HG03520 (cell line): ENCODE measurements at regions not wholly inside any gene's neighbourhood (a gene's known extent, or its start where the extent isn't known, plus 50 kb on each side); places are given as distances from the start of the nearest gene placed in this dataset.

Source experiments
- ATAC-seq: cut with Tn5 transposase; IDR thresholded peaks from one replicate; pipeline ENCODE4 v1.9.1; 2021; ENCODE audit warnings: mild to moderate bottlenecking, moderate library complexity; ENCODE audit not compliant: unreplicated experiment

DNA sequence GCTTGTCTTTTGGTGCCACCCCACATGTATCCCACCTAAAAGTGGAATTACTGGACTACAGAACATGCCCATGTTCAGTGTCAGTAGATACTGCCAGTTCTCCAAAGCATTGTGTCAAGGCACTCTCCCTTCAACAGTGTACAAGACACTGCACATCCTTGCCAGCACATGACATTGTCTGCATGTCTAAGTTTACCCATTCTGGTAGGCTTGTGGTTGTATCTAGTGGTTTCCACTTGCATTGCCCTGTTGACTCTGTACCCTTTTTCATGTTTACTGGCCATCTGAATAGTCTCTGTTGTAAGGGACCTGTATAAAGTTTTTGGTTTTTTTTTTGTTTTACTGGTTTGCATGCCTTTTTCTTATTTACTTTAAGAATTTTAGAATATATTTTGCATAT is 222.4 kb upstream of the CNR1 start:
- no peak for ATAC-seq

DNA sequence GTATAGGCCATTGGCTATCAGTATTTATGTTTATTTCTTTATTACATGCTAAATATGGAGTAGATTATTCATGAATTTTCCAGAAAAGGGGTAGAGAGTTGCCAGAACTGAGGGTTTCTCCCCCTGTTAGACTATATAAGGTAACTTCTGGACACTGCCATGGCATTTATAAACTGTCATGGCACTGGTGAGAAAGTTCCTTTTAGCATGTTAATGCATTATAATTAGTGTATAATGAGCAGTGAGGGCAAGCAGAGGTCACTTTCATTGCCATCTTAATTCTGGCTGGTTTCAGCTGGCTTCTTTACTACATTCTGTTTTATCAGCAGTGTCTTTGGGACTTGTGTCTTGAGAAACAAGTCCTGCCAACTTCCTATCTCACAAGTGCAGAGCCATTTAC is 220.0 kb upstream of the CNR1 start:
- ATAC-seq: no peak

DNA sequence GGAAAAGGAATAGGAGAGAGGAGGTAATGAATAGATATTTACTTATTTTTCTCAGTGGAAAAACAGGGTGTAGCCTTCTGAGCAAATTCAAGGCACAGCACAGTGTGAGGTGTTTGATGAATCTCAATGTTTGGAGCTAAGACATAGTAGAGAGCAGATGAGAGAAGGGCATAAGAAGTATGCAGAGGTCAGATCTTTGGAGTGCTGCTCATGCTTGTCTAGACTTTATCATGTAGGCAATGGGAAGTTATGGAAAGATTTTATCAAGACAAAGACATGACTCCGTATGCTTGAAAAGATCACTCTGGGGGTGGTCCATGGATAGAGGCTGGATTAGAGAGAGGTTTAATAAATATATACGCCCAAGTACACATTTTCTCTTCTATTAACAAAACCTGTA is 217.0 kb upstream of the CNR1 start:
- no peak for ATAC-seq

DNA sequence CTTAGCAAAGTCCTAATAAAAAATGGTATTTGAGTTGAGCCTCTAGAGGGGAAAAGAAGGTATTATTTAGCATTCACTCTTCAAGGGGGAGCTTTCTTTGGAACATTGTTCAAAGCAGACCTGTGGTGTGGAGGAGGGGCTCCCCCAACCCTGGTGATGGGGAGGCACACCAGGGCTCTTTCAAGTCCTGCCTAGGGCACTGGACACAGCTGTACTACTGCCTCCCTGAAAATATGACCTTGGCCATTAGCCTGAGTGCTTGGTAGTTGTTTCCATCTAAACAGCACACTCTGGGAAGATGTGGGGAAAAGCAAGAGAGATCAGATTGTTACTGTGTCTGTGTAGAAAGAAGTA is 215.1 kb upstream of the CNR1 start:
- no peak for ATAC-seq

DNA sequence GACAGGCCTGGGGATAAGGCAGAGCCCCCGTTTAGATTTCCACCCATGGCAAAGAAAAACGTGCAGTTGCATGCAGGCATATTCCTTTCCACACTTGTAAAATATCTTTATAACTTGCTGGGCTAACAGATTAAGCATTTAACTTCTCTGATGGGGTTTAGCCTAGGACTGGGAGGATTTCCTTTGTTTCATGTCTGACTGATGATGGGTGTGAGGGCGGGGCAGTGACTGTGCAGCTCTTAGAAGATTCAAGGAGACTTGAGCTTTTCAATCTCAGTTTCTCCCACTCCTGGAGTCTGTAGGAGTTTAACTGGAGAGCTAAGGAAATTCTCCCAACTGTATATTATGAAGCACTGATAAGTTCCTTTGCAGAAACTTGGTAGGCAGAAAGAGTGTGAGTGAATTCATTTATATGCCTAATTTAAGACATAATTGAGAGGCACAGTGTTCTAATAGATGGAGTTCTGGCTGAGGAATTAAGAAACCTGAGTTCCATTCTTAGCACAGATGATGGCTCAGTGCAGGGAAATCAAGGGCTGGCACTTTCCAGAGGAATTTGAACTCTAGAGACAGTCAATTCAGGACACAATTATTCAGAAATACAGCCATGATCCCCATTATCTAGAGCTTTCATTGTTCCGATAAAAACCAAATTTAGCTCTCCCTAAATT is 214.6 kb upstream of the CNR1 start:
- no peak for ATAC-seq

DNA sequence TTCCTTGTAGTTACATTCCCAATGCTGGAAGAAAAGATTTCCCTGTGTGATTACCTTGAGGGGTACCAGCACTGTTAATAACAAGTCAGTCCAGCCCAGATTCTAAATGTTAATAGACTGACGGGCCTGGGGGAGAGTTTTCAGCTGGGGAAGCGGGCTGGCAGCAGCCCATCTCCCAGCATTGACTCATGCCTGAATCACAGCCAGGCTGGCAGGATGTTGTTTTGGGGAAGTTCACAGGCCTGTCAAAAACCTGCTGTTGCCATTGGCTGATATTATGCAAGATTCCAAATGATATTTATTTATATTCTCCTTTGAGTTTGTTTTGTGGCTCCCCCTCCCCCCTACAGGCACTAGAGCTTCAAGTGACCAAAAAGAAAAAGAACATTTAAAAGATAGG is 213.9 kb upstream of the CNR1 start:
- no peak for ATAC-seq

DNA sequence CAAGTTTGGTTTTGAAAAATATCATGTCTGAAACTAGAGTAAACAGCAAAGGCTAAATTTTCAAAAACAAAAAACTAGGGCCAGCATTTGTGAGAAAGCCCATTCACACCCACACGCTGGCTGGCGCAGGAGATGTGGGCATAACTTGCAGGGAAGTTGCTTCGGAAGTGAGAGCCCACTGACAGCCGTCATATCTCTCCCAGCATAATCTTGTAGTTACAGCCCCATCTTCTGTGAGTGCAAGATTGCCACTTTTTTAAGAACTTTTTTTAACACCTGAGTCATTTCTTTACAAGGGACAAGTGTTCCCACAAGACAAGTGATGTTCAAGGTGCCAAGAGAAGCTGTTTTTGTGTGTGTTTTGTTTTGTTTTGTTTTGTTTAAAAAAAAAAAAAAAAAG is 212.5 kb upstream of the CNR1 start:
- no peak for ATAC-seq

DNA sequence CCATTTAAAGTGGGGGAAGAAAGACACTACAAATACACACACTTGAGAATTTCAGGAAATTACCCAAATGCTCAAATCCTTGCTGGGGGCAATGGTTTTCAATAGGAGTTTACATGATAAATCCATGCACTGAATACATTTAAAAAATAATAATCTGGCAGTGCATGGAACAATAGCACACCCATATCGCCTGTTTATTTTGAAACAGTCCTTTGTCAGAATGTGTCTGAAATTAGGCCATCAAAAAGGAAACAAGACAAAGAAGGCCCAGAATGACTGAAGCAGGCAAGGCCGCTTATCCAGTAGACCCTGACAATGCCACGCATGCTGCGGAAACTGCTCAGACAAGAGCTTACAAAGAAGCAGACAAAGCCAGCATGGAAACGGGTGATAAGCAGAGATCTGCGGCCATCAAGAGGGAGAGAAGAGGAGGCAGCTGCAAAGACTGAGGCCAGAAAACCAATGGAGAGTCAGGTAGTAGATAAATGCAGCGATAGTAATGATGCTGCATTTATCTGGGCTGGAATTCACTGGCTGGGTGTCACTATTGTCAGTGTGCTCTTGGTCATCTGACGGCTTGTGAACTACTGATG is 211.9 kb upstream of the CNR1 start:
- ATAC-seq: no peak

DNA sequence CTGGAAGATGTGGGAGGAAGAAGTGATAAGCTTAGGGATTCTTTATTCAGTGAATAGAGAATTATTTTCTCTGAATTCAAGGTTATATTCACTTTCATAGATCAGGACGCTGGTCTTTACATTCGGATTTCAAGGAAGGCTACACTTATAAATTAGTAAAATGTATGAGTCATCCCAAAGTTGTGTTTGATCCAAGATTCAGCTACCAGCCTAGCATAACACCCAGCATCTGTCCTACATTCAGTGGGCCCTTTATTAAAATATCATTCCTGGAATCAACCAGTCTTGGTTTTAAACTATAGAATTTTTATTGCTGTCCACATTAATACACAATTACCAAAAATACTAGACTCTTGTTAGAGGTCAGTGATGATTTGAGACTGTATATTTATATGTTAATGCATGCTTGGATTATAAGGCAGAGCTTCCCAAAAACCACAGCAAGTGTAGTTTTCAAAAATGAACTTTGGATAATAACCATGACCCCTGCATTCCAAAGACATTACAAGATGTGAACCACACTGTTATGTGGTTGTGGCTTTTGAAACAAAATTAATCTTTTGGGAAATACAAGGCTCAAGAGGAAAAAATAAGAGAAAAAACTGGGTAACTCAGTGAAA is 210.7 kb upstream of the CNR1 start:
- no peak for ATAC-seq

DNA sequence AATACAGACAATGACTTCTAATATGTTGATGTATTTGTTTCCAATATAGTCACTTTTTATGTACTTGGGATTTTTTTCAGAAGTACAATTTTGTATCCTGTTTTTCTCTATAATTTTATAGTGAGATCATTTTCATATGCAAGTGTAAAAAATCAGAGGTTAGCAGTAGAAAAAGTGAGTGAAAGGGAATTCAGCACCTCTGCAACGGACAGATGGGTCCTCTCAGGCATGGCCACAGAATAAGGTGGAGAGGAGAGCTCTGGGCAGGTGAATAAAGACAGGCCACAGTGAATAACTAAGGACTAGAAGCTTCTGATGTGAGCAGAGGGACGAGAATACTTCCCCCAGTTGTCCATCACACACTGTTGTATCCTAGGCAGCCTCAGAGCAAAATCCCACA is 210.1 kb upstream of the CNR1 start:
- no peak for ATAC-seq

DNA sequence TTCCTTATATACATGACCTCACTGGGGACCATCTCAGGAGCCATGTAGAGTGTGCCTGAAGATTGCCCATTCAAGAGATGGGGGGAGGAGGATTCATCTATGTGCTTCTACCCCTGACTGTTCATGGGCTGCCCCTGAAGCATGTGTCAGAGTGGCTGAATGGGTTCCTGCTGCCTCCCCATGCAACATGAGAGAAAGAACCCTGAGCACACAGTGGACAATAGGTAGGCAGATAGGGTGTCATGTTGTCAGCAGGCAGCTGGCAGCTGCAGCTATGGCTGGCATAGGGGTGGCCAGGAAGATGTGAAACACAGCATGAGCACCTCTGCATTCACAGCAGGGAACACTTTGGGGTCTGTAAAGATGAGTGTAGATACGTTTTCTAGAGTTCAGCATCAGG is 208.4 kb upstream of the CNR1 start:
- no peak for ATAC-seq

DNA sequence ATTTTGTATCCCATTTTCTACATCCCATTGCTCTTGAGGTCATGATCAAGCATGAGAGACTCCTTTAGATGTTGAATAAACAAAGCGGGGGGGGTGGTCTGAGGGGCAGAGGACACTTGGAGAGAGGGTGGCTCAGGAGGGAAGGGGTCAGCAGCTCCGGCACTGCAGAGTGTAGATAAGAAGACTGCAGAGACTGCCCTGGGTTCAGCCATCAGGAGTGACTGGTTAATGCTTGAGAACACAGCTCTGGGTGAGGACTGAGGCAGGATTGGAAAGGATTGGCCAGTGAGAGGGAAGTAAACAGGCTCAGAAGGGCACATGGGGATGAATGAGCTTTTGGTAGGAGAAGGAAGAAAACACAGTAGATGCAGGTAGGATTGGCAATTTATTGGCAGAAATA is 205.3 kb upstream of the CNR1 start:
- ATAC-seq: no peak

DNA sequence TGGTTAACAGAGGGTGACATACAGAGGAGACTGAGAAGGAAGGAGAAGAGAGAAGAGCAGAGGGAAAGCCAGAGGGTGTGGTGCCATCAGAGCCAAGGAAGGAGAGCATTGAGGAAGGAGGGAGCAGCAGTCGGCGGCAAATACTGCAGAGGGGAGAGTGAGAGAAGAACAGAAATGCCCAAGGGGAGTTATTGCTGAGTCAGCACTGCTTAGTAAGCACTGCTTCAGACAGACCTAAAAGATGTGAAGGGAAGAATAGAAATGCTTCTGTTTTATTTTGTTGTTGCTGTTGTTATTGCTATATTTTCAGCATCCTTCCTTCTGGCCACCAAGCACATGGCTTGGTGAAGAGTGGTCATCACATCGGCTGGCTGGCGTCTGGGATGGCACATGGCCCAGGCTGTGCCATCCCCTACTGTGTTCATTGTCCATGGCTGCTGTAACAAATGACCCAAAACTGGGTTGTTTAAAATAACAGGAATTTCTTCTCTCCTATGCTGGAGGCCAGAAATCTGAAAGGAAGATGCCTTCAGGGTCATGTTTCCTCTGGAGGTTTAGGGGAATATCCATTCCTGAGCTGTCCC is 204.1 kb upstream of the CNR1 start:
- no peak for ATAC-seq

DNA sequence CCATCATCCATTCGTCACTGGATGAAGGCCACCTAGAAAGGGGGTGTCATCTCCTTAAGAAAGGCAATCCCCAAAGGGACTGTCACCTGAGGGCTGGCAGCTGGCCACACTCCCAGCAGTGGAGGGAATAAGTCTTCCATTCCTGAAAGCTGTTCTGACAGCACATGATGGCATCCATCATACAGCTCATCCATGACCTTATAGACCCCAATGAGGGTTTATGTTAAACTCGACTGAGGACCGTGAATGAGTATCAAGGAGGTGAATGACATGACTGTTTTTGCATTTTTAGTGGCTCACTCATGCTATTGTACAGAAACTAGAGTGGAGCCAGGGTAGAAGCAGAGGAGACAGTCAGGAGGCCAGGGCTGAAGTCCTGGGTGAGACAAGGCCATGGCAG is 203.1 kb upstream of the CNR1 start:
- ATAC-seq: no peak

DNA sequence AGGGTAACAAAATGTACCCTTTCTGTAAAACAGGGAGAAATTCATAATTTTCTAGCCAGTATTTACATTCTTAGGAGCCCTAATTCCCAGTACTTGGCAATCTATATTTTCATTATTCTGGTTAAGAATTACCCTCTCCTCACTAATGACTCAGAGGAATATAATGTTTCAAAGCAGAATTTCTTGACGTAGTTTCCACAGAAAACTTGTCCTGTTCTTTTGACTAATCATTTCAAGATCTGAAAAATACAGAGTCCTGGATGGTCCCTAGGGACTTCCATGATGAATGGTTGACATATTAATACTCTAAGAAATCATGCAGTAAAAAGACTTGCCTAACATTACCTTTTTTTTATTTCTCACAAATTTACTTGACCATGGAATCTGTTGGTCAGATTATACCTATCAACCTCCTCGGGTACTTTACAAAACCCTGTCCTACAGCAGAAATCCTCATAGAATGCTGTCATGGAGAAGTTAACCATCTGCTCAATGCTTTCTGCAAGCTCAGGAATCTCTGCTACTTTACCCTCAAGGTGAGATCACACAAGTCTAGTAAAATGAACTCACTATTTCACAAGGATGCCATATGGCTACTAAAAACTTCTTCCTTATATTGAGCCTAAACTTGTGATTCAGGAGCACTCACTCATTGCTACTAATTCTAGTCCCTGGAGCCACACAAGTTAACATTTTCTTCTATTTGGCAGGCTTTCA is 202.1 kb upstream of the CNR1 start:
- ATAC-seq: no peak

DNA sequence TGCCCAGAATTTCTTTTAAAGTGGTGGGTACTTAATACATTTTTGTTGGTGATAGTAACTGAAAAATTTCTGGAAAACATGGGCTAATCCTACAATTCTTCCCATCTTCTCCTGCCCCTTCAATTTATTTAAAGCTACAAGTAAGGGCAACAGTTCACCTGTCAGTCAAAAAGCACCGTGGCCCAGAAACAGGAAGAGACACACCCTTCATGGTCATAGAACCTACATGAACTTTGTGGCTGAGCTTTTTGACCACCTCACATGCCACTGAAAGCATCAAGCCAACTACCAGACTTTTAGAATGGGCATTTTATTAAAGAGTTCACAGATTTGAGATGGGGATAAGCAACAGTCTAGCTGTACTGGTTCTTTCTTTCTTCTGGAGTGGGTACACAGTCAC is 201.1 kb upstream of the CNR1 start:
- ATAC-seq: no peak

DNA sequence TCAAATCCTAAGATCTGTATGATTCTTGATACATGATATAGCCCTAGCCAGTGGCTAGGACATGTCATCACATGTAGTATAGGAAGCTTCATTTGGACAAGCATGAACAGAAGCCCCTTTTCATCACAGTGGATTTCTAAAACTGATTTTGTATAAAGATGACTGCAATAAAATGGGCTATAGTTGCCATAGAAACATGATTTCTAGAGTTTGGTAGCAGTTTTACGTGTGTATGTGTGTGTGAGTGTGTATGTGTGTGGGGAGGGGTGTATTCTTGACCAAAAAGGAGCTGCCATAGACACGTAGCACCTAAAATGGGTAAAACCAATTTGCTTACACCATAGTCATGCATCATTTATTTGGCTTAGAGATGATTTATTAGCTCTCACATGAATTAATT is 200.5 kb upstream of the CNR1 start:
- no peak for ATAC-seq

DNA sequence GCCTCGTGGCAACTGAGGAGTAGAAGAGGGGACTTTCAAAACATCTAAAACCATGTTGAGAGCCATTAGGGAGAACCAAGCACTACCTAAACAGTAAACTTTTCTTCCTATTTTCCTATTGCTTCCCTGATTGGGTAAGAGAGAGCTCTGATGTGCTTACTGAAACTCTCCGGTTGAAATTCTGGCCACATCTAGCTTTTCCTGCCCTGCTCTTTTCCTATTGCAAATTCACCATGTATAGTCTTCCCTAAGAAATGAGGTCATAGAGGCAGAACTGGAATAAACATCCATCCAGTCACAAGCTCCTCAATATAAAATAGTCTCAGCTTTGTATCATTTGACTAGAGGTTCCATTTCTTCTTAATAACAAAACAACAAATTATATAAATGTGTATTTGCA is 199.5 kb upstream of the CNR1 start:
- ATAC-seq: no peak

DNA sequence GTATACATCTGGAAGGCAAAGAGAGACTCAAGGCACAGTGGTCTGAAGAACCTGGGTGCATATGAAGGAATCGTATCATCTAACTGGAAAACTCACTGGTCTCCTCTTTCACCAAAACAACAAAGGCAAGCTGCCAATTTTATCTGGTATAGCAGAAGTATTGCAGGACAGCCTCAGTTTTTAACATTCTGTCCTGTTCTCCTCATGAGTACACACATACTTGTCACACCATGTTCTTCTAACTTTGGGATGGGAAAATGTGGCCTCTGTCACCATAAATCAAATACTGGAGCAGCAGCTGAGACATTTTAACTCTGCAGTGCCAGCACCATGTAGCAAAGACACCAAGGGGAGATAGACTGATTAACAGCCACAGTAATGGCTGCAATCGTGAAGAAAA is 199.1 kb upstream of the CNR1 start:
- no peak for ATAC-seq

DNA sequence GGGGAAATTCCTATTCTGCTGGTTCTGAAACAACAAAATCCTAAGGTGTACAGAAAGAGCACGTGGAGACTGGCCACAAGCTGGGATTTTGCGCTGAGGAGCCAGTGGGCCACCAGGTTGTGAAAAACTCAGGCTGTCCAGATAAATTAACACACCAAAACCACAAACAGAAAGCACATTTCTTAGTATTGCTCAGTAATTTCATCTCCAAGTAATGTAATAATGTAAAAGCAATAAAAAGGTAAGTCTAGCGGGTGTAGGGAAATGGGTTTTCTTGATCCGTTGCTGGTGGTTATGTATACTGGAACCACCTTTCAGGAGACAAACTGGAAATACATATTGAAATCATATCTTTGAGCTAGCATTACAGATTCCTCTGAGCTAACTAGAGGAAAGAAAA is 195.6 kb upstream of the CNR1 start:
- ATAC-seq: no peak

DNA sequence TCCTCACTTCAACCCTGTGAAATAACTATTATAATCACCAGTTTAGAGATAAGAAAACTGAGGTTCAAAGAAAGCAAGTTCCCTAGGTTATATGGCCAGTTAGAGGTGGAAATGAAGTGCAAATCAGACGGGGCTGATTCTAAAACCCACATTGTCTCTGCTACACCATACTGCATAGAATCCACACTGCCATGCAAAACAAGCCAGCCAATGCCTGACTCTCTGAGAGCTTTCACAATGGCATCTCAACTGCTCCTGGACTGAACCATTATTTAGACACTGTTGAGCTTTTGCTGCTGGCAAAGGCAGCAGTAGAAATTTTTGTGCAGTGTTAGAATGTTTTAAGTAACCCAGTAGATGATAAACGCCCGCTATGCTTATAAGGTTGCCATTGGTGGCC is 195.2 kb upstream of the CNR1 start:
- no peak for ATAC-seq
